Dermis blood vessel endothelial cell (primary cell): ENCODE measurements at regions not wholly inside any gene's neighbourhood (a gene's known extent, or its start where the extent isn't known, plus 50 kb on each side); places are given as distances from the start of the nearest gene placed in this dataset.
A peak's percentile ranks its signal among the peaks of the same experiment; 100 is the strongest.

Experiments used
- DNase-seq: peaks from one replicate; pipeline ENCODE4 v3.0.0; 2010

GRCh38 chr3:194265996-194266964 lies 84.8 kb downstream of the CPN2 start:
- no peak for DNase-seq

GRCh38 chr3:194267744-194268653 lies 83.1 kb downstream of the CPN2 start:
- DNase-seq, result peak; percentile 68

- DNase-seq, result no peak
Observed at GRCh38 chr3:194268654-194269512, 82.2 kb downstream of the CPN2 start.

GRCh38 chr3:194269610-194270145 lies 81.5 kb downstream of the CPN2 start:
- peak; percentile 93 for DNase-seq

- peak; percentile 85 for DNase-seq
Observed at GRCh38 chr3:194270627-194271459, 80.3 kb downstream of the CPN2 start.

GRCh38 chr3:194271460-194272035 lies 79.6 kb downstream of the CPN2 start:
- peak; percentile 60 for DNase-seq

GRCh38 chr3:194272221-194272620 lies 78.9 kb downstream of the CPN2 start:
- DNase-seq, result no peak

- no peak for DNase-seq
Observed at GRCh38 chr3:194272861-194273742, 78.0 kb downstream of the CPN2 start.

GRCh38 chr3:194273743-194274310 lies 77.3 kb downstream of the CPN2 start:
- no peak for DNase-seq

GRCh38 chr3:194274424-194275085 lies 76.6 kb downstream of the CPN2 start:
- DNase-seq, result peak; percentile 57

- peak; percentile 38 for DNase-seq
Observed at GRCh38 chr3:194275291-194275690, 75.8 kb downstream of the CPN2 start.

GRCh38 chr3:194275721-194276120 lies 75.4 kb downstream of the CPN2 start:
- no peak for DNase-seq

- DNase-seq, result no peak
Observed at GRCh38 chr3:194276768-194277103, 74.4 kb downstream of the CPN2 start.

- DNase-seq, result peak; percentile 76
Observed at GRCh38 chr3:194277104-194277785, 73.9 kb downstream of the CPN2 start.

- peak; percentile 53 for DNase-seq
Observed at GRCh38 chr3:194277786-194278130, 73.4 kb downstream of the CPN2 start.

GRCh38 chr3:194278186-194278845 lies 72.8 kb downstream of the CPN2 start:
- DNase-seq, result no peak

GRCh38 chr3:194279101-194279500 lies 72.0 kb downstream of the CPN2 start:
- no peak for DNase-seq
